ENCODE measurements at regions not wholly inside any gene's neighbourhood (a gene's known extent, or its start where the extent isn't known, plus 50 kb on each side); places are given as distances from the start of the nearest gene placed in this dataset.

DNA sequence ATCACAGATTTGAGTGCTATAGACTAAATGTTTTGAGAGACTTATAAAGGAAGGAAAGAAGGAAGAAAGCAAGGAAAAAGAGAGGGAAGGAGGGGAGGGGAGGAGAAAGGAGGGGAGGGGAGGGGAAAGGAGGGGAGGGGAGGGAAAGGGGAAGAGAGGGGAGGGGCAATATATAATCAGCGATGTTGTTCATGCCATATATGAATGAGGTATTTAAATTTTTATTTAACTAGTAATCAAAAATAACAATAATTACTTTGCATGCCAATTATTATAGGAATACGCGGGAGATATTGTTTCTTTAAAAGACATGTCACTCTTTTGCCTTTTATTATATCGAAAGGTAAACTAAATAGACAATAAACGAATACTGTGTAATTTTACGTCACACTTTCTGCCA, 1029.7 kb downstream of the FAT4 start:
- TF ChIP-seq POLR2A (IDR thresholded peaks at IDR 0.05): no peak
- TF ChIP-seq, protein P1, sequence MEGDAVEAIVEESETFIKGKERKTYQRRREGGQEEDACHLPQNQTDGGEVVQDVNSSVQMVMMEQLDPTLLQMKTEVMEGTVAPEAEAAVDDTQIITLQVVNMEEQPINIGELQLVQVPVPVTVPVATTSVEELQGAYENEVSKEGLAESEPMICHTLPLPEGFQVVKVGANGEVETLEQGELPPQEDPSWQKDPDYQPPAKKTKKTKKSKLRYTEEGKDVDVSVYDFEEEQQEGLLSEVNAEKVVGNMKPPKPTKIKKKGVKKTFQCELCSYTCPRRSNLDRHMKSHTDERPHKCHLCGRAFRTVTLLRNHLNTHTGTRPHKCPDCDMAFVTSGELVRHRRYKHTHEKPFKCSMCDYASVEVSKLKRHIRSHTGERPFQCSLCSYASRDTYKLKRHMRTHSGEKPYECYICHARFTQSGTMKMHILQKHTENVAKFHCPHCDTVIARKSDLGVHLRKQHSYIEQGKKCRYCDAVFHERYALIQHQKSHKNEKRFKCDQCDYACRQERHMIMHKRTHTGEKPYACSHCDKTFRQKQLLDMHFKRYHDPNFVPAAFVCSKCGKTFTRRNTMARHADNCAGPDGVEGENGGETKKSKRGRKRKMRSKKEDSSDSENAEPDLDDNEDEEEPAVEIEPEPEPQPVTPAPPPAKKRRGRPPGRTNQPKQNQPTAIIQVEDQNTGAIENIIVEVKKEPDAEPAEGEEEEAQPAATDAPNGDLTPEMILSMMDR (IDR thresholded peaks at IDR 0.05): no peak
- TF ChIP-seq POLR2AphosphoS5 (IDR thresholded peaks at IDR 0.05; ENCODE audit: insufficient read depth in 1 of 2, low read depth in 1 of 2): no peak
- no peak for DNase-seq (ENCODE audit: extremely low spot score in 2 of 2)
- Histone ChIP-seq H3K4me3 (no peak overlapping the region), H3K4me1 (no peaks in the 10 kb centered on the region), H3K27me3 (no peaks in the 10 kb centered on the region), H3K27ac (no peak overlapping the region), H3K36me3 (no peaks in the 10 kb centered on the region), H3K9me3 (no peaks in the 10 kb centered on the region)
- intact Hi-C loops (cut with DNase I): no loop called here

DNA sequence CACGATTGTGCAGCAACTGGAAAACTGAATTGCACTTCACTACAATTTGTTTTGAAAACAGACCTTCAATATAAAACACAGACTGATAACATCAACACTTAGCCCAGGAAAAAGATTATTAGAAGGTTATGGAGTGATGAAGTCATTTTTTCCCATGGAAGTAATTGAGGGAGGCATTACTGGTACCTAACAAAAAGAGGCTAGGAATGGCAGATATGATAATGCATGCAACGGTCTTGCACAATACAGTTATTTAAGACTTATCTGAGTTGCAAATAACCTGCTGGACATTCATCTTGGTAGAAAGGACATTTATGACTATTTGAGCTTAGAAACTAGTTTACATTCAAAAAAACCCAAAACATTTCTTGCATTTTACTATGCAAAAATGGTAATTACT, 1031.9 kb downstream of the FAT4 start:
- Histone ChIP-seq H3K4me1 (no peaks in the 10 kb centered on the region), H3K4me3 (no peak overlapping the region), H3K36me3 (no peaks in the 10 kb centered on the region), H3K9me3 (no peaks in the 10 kb centered on the region), H3K27me3 (no peaks in the 10 kb centered on the region), H3K27ac (no peak overlapping the region)
- TF ChIP-seq POLR2AphosphoS5 (IDR thresholded peaks at IDR 0.05; ENCODE audit: insufficient read depth in 1 of 2, low read depth in 1 of 2) (no peak), POLR2A (IDR thresholded peaks at IDR 0.05) (no peak)
- TF ChIP-seq, protein P1 (IDR thresholded peaks at IDR 0.05): no peak
- no peak for DNase-seq (ENCODE audit: extremely low spot score in 2 of 2)
- intact Hi-C loops (cut with DNase I): no loop called here

DNA sequence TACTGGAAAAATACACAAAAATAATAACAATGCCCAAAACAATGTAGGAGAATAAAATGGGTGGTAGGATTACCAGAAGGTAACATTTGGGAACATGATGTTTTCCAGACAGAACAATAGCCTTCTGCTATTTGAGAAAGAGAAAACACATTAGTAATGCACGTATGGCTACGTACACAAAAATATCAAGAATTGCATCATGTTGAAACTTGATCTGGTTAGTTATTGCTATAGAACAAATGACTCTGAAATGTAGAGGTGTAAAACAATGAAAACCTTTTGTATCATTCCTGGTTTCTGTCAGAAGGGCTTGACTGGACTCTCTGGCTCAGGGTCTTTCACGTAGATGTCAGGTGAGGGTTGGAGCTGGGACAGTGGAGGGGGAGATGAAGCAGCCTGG, 1040.0 kb downstream of the FAT4 start:
- H3K27me3 ChIP-seq: no peaks in the 10 kb centered on the region
- no peak overlapping the region for H3K27ac ChIP-seq
- no peak overlapping the region for H3K4me3 ChIP-seq
- H3K9me3 ChIP-seq: no peaks in the 10 kb centered on the region
- TF ChIP-seq POLR2AphosphoS5 (IDR thresholded peaks at IDR 0.05; ENCODE audit: insufficient read depth in 1 of 2, low read depth in 1 of 2) (no peak), POLR2A (IDR thresholded peaks at IDR 0.05) (no peak)
- H3K36me3 ChIP-seq: no peaks in the 10 kb centered on the region
- no peaks in the 10 kb centered on the region for H3K4me1 ChIP-seq
- DNase-seq (ENCODE audit: extremely low spot score in 2 of 2): no peak
- intact Hi-C loops (cut with DNase I): no loop called here

DNA sequence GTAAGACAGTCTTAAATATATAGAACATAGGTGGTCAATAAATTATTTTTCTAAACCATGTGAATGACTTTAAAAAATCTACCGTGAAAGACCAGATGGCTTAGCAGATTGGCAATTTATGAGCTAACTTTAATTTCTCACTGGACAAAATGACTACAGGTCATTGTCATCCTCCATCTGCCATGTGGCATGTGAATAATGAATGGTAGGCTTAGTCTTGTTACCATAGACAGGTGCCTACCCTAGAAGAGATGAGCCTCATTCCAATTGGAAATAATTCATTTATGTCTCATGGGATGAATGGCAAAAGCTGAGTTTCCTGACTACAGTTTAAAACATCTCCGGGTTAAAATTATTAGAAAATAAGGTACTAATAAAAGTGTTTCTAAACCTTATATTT, 1043.3 kb downstream of the FAT4 start:
- Histone ChIP-seq H3K4me1 (no peaks in the 10 kb centered on the region), H3K4me3 (no peak overlapping the region), H3K9me3 (no peaks in the 10 kb centered on the region), H3K27ac (no peak overlapping the region), H3K36me3 (no peaks in the 10 kb centered on the region), H3K27me3 (no peaks in the 10 kb centered on the region)
- no peak for DNase-seq (ENCODE audit: extremely low spot score in 2 of 2)
- intact Hi-C loops (cut with DNase I): no loop called here
- TF ChIP-seq POLR2A (IDR thresholded peaks at IDR 0.05) (no peak), POLR2AphosphoS5 (IDR thresholded peaks at IDR 0.05; ENCODE audit: insufficient read depth in 1 of 2, low read depth in 1 of 2) (no peak)
- TF ChIP-seq, protein P1 (IDR thresholded peaks at IDR 0.05): no peak

DNA sequence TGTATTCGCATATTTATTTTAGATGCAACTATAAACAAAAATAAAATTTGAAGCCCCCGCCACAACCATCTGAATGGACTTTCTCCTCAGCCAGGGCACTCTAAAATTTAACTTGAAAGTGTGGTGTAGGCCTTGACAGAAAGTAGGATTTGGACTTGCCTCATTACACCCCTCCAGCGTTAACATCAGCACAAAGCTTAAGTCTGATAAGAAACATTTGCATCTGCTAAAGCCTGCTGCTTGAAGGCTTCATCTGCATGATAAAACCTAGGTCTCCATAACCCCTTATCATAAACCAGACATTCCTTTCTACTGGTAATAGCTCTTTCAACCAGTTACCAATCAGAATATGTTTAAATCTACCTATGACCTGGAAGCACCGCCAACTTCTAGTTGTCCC, 1046.5 kb downstream of the FAT4 start:
- H3K36me3 ChIP-seq: no peaks in the 10 kb centered on the region
- no peak for TF ChIP-seq POLR2AphosphoS5 (IDR thresholded peaks at IDR 0.05; ENCODE audit: insufficient read depth in 1 of 2, low read depth in 1 of 2)
- no peak for TF ChIP-seq POLR2A (IDR thresholded peaks at IDR 0.05)
- TF ChIP-seq, protein P1 (IDR thresholded peaks at IDR 0.05): no peak
- no peak overlapping the region for H3K4me3 ChIP-seq
- DNase-seq (ENCODE audit: extremely low spot score in 2 of 2): no peak
- no peaks in the 10 kb centered on the region for H3K4me1 ChIP-seq
- no peak overlapping the region for H3K27ac ChIP-seq
- no peaks in the 10 kb centered on the region for H3K27me3 ChIP-seq
- no peaks in the 10 kb centered on the region for H3K9me3 ChIP-seq
- intact Hi-C loops (cut with DNase I): no loop called here
